IMR-90 (cell line): ENCODE measurements at regions not wholly inside any gene's neighbourhood (a gene's known extent, or its start where the extent isn't known, plus 50 kb on each side); places are given as distances from the start of the nearest gene placed in this dataset.

ENCODE experiments used
- CEBPB ChIP-seq: IDR thresholded peaks from 2 replicates; pipeline ENCODE4 v1.6.1; 2012; ENCODE audit warnings: low read depth, low read length, improper control_type of control experiment
- CHD1 ChIP-seq: IDR thresholded peaks from 2 replicates; pipeline ENCODE4 v1.6.1; 2012; ENCODE audit warnings: low read depth, low read length, improper control_type of control experiment
- CTCF ChIP-seq: conservative IDR thresholded peaks from 2 replicates; pipeline ENCODE4 v1.5.1; 2012; ENCODE audit warnings: mild to moderate bottlenecking, low read depth, low read length, improper control_type of control experiment
- MAFK ChIP-seq: IDR thresholded peaks from 2 replicates; pipeline ENCODE4 v1.6.1; 2012; ENCODE audit warnings: low read depth, low read length, improper control_type of control experiment
- MAZ ChIP-seq: IDR thresholded peaks from 2 replicates; pipeline ENCODE4 v1.6.1; 2012; ENCODE audit warnings: low read depth, mild to moderate bottlenecking, low read length, improper control_type of control experiment, moderate library complexity, borderline replicate concordance
- POLR2A ChIP-seq: IDR thresholded peaks from 2 replicates; pipeline ENCODE4 v1.6.1; 2012; ENCODE audit warnings: mild to moderate bottlenecking, low read depth, low read length
- RAD21 ChIP-seq: IDR thresholded peaks from 2 replicates; pipeline ENCODE4 v1.6.1; 2012; ENCODE audit warnings: low read length, improper control_type of control experiment
- RCOR1 ChIP-seq: IDR thresholded peaks from 2 replicates; pipeline ENCODE4 v1.6.1; 2012; ENCODE audit warnings: mild to moderate bottlenecking, low read length, improper control_type of control experiment; ENCODE audit not compliant: insufficient replicate concordance
- USF2 ChIP-seq: fragments of 150-350 bp; IDR thresholded peaks from 2 replicates; pipeline ENCODE4 v1.6.1; 2017; ENCODE audit warnings: mild to moderate bottlenecking, antibody characterized with exemption, low read length, low read depth

GRCh38 chr3:170757038-170757437 lies 113.0 kb downstream of the RPL22L1 start:
- TF ChIP-seq CTCF (no peak), POLR2A (no peak), RCOR1 (no peak), USF2 (no peak), MAZ (no peak), MAFK (no peak), RAD21 (no peak), CHD1 (no peak), CEBPB (no peak)
